Esophagus muscularis mucosa (tissue), 4 donors: ENCODE measurements at regions not wholly inside any gene's neighbourhood (a gene's known extent, or its start where the extent isn't known, plus 50 kb on each side); places are given as distances from the start of the nearest gene placed in this dataset.

ENCODE experiments used
- DNase-seq: peaks from one replicate; pipeline ENCODE4 v3.0.0-alpha.2; 2017; ENCODE audit errors: extremely low spot score
- H3K27ac ChIP-seq, 4 donors: fragments of 200-600 bp; sonication (generic); replicated peaks in 1 of 4; 1 replicate in 3 of 4; 2 replicates in 1 of 4; pipeline ENCODE4 v1.5.1; 2016 to 2019; ENCODE audit warnings: mild to moderate bottlenecking in 1 of 4
- H3K27me3 ChIP-seq, 4 donors: fragments of 200-600 bp; sonication (generic); one replicate each; pipeline versions ENCODE4 v1.5.1 to v1.6.0; 2016 to 2019
- H3K36me3 ChIP-seq, 4 donors: fragments of 200-600 bp; sonication (generic); one replicate each; pipeline ENCODE4 v1.5.1; 2016 to 2019
- H3K4me1 ChIP-seq, 4 donors: fragments of 200-600 bp; sonication (generic); one replicate each; pipeline ENCODE4 v1.5.1; 2016 to 2019
- H3K4me3 ChIP-seq, 4 donors: fragments of 200-600 bp; sonication (generic); 1 replicate in 2 of 4; 2 replicates in 2 of 4; pipeline ENCODE4 v1.5.1; 2016 to 2019; ENCODE audit warnings: mild to moderate bottlenecking in 4 of 4, moderate library complexity in 1 of 4
- H3K9me3 ChIP-seq, 4 donors: fragments of 200-600 bp; sonication (generic); 1 replicate in 3 of 4; 2 replicates in 1 of 4; pipeline ENCODE4 v1.5.1; 2016 to 2019
- CTCF ChIP-seq, 3 experiments: fragments of 200-600 bp in 2 of 3; fragments of 450-650 bp in 1 of 3; sonication (generic) in 2 of 3; IDR thresholded peaks; one replicate each; pipeline ENCODE4 v1.5.1; 2017 to 2019; ENCODE audit warnings: antibody characterized with exemption in 3 of 3, mild to moderate bottlenecking in 2 of 3, moderate library complexity in 1 of 3
- EP300 ChIP-seq: sonication (generic); formaldehyde crosslinking; IDR thresholded peaks from one replicate; pipeline ENCODE4 v1.6.1; 2017; ENCODE audit warnings: antibody characterized with exemption
- POLR2A ChIP-seq: fragments of 450-650 bp; IDR thresholded peaks from one replicate; pipeline ENCODE4 v1.6.1; 2017; ENCODE audit warnings: antibody characterized with exemption, moderate library complexity, mild to moderate bottlenecking, low read depth
- POLR2AphosphoS5 ChIP-seq, 2 donors: sonication (generic); formaldehyde crosslinking; IDR thresholded peaks; one replicate each; pipeline ENCODE4 v1.6.1; 2017; ENCODE audit warnings: antibody characterized with exemption in 2 of 2
- WGBS: methylation state at CpG from one replicate; pipeline ENCODE4 v1.1.5; 2018; 5-methylcytosine and 5-hydroxymethylcytosine counted together
- intact Hi-C: fragments of 100-400 bp; cut with DNase I; formaldehyde crosslinking; loops from one replicate; pipeline ENCODE4 v1.15.1; 2023

GRCh38 chr14:104403421-104404220 is 175.9 kb upstream of the C14orf180 start:
- DNase-seq, result peak; percentile 72
- Histone ChIP-seq H3K4me3 (no peak overlapping the region), H3K27ac (no peak overlapping the region), H3K4me1 (no peaks in the 10 kb centered on the region), H3K27me3 (peaks cover 0 to 25% (median 0%) of the 10 kb centered on the region in 4 donors), H3K9me3 (peaks cover 0 to 18% (median 10%) of the 10 kb centered on the region in 4 donors), H3K36me3 (no peaks in the 10 kb centered on the region)
- 93% methylated on average over 11 of the region's 11 CpGs for whole genome bisulfite sequencing
- TF ChIP-seq CTCF (IDR thresholded peaks at IDR 0.05) (no peak), POLR2AphosphoS5 (IDR thresholded peaks at IDR 0.05) (no peak), POLR2A (no peak), EP300 (no peak)
- intact Hi-C loops, result no loop called here

GRCh38 chr14:104404922-104405321 is 174.6 kb upstream of the C14orf180 start:
- no peak overlapping the region for H3K27ac ChIP-seq
- WGBS, result 73% methylated on average over 7 of the region's 7 CpGs
- TF ChIP-seq CTCF (IDR thresholded peaks at IDR 0.05) (no peak), EP300 (no peak), POLR2A (no peak), POLR2AphosphoS5 (IDR thresholded peaks at IDR 0.05) (no peak)
- H3K36me3 ChIP-seq, result no peaks in the 10 kb centered on the region
- DNase-seq, result peak; percentile 45
- intact Hi-C loops, result no loop called here
- H3K9me3 ChIP-seq, result peaks cover 0 to 15% (median 13%) of the 10 kb centered on the region in 4 donors
- H3K27me3 ChIP-seq, result peaks cover 0 to 20% (median 0%) of the 10 kb centered on the region in 4 donors
- no peaks in the 10 kb centered on the region for H3K4me1 ChIP-seq
- no peak overlapping the region for H3K4me3 ChIP-seq

- no peak overlapping the region for H3K27ac ChIP-seq
- no peaks in the 10 kb centered on the region for H3K4me1 ChIP-seq
- H3K9me3 ChIP-seq, result peaks cover 0 to 16% (median 13%) of the 10 kb centered on the region in 4 donors
- intact Hi-C loops, result no loop called here
- peak; percentile 57 for DNase-seq
- no peak overlapping the region for H3K4me3 ChIP-seq
- H3K27me3 ChIP-seq, result peaks cover 0 to 20% (median 0%) of the 10 kb centered on the region in 4 donors
- TF ChIP-seq POLR2A (no peak), CTCF (IDR thresholded peaks at IDR 0.05) (no peak), POLR2AphosphoS5 (IDR thresholded peaks at IDR 0.05) (no peak), EP300 (no peak)
- no peaks in the 10 kb centered on the region for H3K36me3 ChIP-seq
- 68% methylated on average over 9 of the region's 9 CpGs for WGBS
These were observed 174.0 kb upstream of the C14orf180 start for GRCh38 chr14:104405360-104406226.

- Histone ChIP-seq H3K27ac (no peak overlapping the region), H3K4me3 (no peak overlapping the region), H3K36me3 (no peaks in the 10 kb centered on the region), H3K27me3 (peaks cover 0 to 20% (median 0%) of the 10 kb centered on the region in 4 donors), H3K4me1 (no peaks in the 10 kb centered on the region), H3K9me3 (peaks cover 0 to 16% (median 13%) of the 10 kb centered on the region in 4 donors)
- no peak for TF ChIP-seq EP300
- TF ChIP-seq CTCF (IDR thresholded peaks at IDR 0.05), result no peak
- no peak for TF ChIP-seq POLR2AphosphoS5 (IDR thresholded peaks at IDR 0.05)
- no peak for TF ChIP-seq POLR2A
- intact Hi-C loops, result no loop called here
- WGBS, result 82% methylated on average over 5 of the region's 5 CpGs
- peak; percentile 60 for DNase-seq
These were observed 172.7 kb upstream of the C14orf180 start for GRCh38 chr14:104406831-104407230.
